ENCODE measurements at regions not wholly inside any gene's neighbourhood (a gene's known extent, or its start where the extent isn't known, plus 50 kb on each side); places are given as distances from the start of the nearest gene placed in this dataset.

DNA sequence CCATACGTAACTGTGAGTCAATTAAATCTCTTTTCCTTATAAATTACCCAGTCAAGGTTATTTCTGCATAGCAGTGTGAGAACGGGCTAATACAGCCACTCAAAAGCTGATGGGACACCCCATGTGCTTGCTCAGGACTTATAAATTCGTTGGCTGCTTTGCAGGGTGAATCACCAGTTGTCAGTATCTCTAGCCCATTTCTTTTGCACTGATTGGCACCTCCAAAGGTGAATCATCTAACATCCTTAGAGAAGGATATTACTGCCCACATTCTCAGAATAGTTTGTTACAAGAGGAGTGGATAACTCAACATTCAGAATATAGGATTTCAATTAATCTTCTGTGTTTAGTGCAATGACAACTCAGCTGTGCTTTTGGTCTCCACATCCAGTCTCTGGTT is 601.5 kb downstream of the KCNH5 start:
- no peak for TF ChIP-seq EZH2phosphoT487 (conservative IDR thresholded peaks at IDR 0.05; ENCODE audit: low read length)
- TF ChIP-seq, protein P1, sequence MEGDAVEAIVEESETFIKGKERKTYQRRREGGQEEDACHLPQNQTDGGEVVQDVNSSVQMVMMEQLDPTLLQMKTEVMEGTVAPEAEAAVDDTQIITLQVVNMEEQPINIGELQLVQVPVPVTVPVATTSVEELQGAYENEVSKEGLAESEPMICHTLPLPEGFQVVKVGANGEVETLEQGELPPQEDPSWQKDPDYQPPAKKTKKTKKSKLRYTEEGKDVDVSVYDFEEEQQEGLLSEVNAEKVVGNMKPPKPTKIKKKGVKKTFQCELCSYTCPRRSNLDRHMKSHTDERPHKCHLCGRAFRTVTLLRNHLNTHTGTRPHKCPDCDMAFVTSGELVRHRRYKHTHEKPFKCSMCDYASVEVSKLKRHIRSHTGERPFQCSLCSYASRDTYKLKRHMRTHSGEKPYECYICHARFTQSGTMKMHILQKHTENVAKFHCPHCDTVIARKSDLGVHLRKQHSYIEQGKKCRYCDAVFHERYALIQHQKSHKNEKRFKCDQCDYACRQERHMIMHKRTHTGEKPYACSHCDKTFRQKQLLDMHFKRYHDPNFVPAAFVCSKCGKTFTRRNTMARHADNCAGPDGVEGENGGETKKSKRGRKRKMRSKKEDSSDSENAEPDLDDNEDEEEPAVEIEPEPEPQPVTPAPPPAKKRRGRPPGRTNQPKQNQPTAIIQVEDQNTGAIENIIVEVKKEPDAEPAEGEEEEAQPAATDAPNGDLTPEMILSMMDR (IDR thresholded peaks at IDR 0.05; ENCODE audit: insufficient read depth, low read length, poor library complexity, severe bottlenecking): no peak

Measured in SU-DHL-6 (cell line).